ENCODE measurements at regions not wholly inside any gene's neighbourhood (a gene's known extent, or its start where the extent isn't known, plus 50 kb on each side); places are given as distances from the start of the nearest gene placed in this dataset.

GRCh38 chr18:39843546-39843945, 2111.5 kb upstream of the PIK3C3 start:
- Histone ChIP-seq H3K27me3 (peaks cover 10% of the 10 kb centered on the region), H3K36me3 (no peaks in the 10 kb centered on the region), H3K4me1 (peaks cover 11% of the 10 kb centered on the region), H3K27ac (no peak overlapping the region), H3K9me3 (no peaks in the 10 kb centered on the region), H3K4me3 (no peak overlapping the region)
- no peak for DNase-seq (ENCODE audit: low spot score in 2 of 2)
- TF ChIP-seq POLR2A (IDR thresholded peaks at IDR 0.05) = no peak
- no peak for TF ChIP-seq CTCF (IDR thresholded peaks at IDR 0.05)
- no peak for TF ChIP-seq POLR2AphosphoS5 (IDR thresholded peaks at IDR 0.05)
- no peak for TF ChIP-seq EP300 (IDR thresholded peaks at IDR 0.05)
- WGBS = 78% methylated on average over 4 of the region's 4 CpGs

GRCh38 chr18:39842366-39842914, 2112.6 kb upstream of the PIK3C3 start:
- Histone ChIP-seq H3K9me3 (no peaks in the 10 kb centered on the region), H3K27me3 (peaks cover 10% of the 10 kb centered on the region), H3K36me3 (no peaks in the 10 kb centered on the region), H3K4me1 (peaks cover 11% of the 10 kb centered on the region), H3K27ac (no peak overlapping the region), H3K4me3 (no peak overlapping the region)
- TF ChIP-seq POLR2AphosphoS5 (IDR thresholded peaks at IDR 0.05) (no peak), EP300 (IDR thresholded peaks at IDR 0.05) (no peak), POLR2A (IDR thresholded peaks at IDR 0.05) (no peak), CTCF (IDR thresholded peaks at IDR 0.05) (no peak)
- 62% methylated on average over 9 of the region's 9 CpGs for WGBS
- DNase-seq (ENCODE audit: low spot score in 2 of 2) = no peak

GRCh38 chr18:39841482-39842365, 2113.3 kb upstream of the PIK3C3 start:
- no peak for DNase-seq (ENCODE audit: low spot score in 2 of 2)
- WGBS = 5% methylated on average over 46 of the region's 47 CpGs
- Histone ChIP-seq H3K9me3 (no peaks in the 10 kb centered on the region), H3K27ac (no peak overlapping the region), H3K36me3 (no peaks in the 10 kb centered on the region), H3K4me3 (peak overlapping the region; percentile 38), H3K27me3 (peaks cover 10% of the 10 kb centered on the region), H3K4me1 (peaks cover 11% of the 10 kb centered on the region)
- TF ChIP-seq CTCF (IDR thresholded peaks at IDR 0.05) (peak in 1 of 2 donors; percentile 21), POLR2AphosphoS5 (IDR thresholded peaks at IDR 0.05) (no peak)

- no peak for TF ChIP-seq POLR2A (IDR thresholded peaks at IDR 0.05)
- no peak for TF ChIP-seq CTCF (IDR thresholded peaks at IDR 0.05)
- TF ChIP-seq EP300 (IDR thresholded peaks at IDR 0.05) = no peak
- TF ChIP-seq POLR2AphosphoS5 (IDR thresholded peaks at IDR 0.05) = no peak
- H3K27ac ChIP-seq = no peak overlapping the region
- H3K9me3 ChIP-seq = no peaks in the 10 kb centered on the region
- DNase-seq (ENCODE audit: low spot score in 2 of 2) = no peak
- H3K4me1 ChIP-seq = peaks cover 11% of the 10 kb centered on the region
- H3K4me3 ChIP-seq = peak overlapping the region; percentile 38
- H3K36me3 ChIP-seq = no peaks in the 10 kb centered on the region
- 20% methylated on average over 7 of the region's 7 CpGs for WGBS
- H3K27me3 ChIP-seq = peaks cover 10% of the 10 kb centered on the region
Observed at GRCh38 chr18:39840856-39841481, 2114.1 kb upstream of the PIK3C3 start.

- no peak for DNase-seq (ENCODE audit: low spot score in 2 of 2)
- H3K27ac ChIP-seq = no peak overlapping the region
Observed at GRCh38 chr18:39840406-39840805, 2114.6 kb upstream of the PIK3C3 start.

More at GRCh38 chr18:39840406-39840805, 2114.6 kb upstream of the PIK3C3 start:
- H3K4me1 ChIP-seq = peaks cover 11% of the 10 kb centered on the region
- WGBS = 84% methylated on average over 3 of the region's 3 CpGs
- H3K27me3 ChIP-seq = peaks cover 10% of the 10 kb centered on the region
- no peak for TF ChIP-seq POLR2AphosphoS5 (IDR thresholded peaks at IDR 0.05)
- no peak for TF ChIP-seq EP300 (IDR thresholded peaks at IDR 0.05)
- TF ChIP-seq POLR2A (IDR thresholded peaks at IDR 0.05) = no peak
- TF ChIP-seq CTCF (IDR thresholded peaks at IDR 0.05) = no peak
- no peaks in the 10 kb centered on the region for H3K36me3 ChIP-seq
- no peaks in the 10 kb centered on the region for H3K9me3 ChIP-seq
- H3K4me3 ChIP-seq = no peak overlapping the region
